GM10266 (cell line): ENCODE measurements at regions not wholly inside any gene's neighbourhood (a gene's known extent, or its start where the extent isn't known, plus 50 kb on each side); places are given as distances from the start of the nearest gene placed in this dataset.
A peak's percentile ranks its signal among the peaks of the same experiment; 100 is the strongest.

ENCODE experiments used
- DNase-seq: peaks from one replicate; pipeline ENCODE4 v3.0.0; 2012; ENCODE audit errors: extremely low spot score
- CTCF ChIP-seq: IDR thresholded peaks from 2 replicates; pipeline ENCODE4 v1.5.1; 2012; ENCODE audit warnings: mild to moderate bottlenecking, low read depth; ENCODE audit not compliant: control insufficient read depth, insufficient read depth; ENCODE audit errors: missing control alignments

GRCh38 chr9:96071815-96072124 lies 196.3 kb downstream of the ERCC6L2 start:
- no peak for DNase-seq
- TF ChIP-seq CTCF, result no peak

- TF ChIP-seq CTCF, result peak; percentile 25
- peak; percentile 50 for DNase-seq
These were observed 195.8 kb downstream of the ERCC6L2 start for GRCh38 chr9:96071076-96071814.

GRCh38 chr9:96069629-96070220 lies 194.2 kb downstream of the ERCC6L2 start:
- no peak for TF ChIP-seq CTCF
- DNase-seq, result no peak

GRCh38 chr9:96068511-96068910 lies 193.0 kb downstream of the ERCC6L2 start:
- TF ChIP-seq CTCF, result no peak
- DNase-seq, result no peak

- DNase-seq, result no peak
- no peak for TF ChIP-seq CTCF
These were observed 192.1 kb downstream of the ERCC6L2 start for GRCh38 chr9:96067600-96067999.

- no peak for DNase-seq
- TF ChIP-seq CTCF, result no peak
These were observed 191.5 kb downstream of the ERCC6L2 start for GRCh38 chr9:96067004-96067403.

GRCh38 chr9:96065482-96066251 lies 190.2 kb downstream of the ERCC6L2 start:
- DNase-seq, result no peak
- no peak for TF ChIP-seq CTCF
